H4 (cell line): ENCODE measurements at regions not wholly inside any gene's neighbourhood (a gene's known extent, or its start where the extent isn't known, plus 50 kb on each side); places are given as distances from the start of the nearest gene placed in this dataset.

ENCODE experiments used
- DNase-seq: peaks from one replicate; pipeline ENCODE4 v3.0.0-alpha.2; 2015; ENCODE audit warnings: low spot score

DNA sequence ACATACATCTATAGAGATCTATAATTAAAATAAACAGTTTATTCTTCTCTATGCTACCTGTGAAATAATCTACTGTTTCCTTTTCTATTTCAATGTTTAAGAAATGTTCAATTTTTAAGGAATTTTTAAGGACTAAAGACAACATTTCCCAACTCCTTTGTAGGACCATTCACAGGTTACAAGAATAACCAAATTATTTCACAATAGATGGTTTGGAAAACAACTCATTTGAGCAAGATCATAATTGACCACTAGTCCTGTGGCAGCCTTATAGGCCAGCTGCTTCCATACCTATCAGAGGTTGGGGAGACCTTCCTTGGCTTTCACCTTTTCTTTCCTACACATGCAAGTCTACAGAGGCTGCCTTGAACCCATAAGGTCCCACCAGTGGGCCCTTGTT is 193.7 kb downstream of the TTC39B start:
- no peak for DNase-seq

DNA sequence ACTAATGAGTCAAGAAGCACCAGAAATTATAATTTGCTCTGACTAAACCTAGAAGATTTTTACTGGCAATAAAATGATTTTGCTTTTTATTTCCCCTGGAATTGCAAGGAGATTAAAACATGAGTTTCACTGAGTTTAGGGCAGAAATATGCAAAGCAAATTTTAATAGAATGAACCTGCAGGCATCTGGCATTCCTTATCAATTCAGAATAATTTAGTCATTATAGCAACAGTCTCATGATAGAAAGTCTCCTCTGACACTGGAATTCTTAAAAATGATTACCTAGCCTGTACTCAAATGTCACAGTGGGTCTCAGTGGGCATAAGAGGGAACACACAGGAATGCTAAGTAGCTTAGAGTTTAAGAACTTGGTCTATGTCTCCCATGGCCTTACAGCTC is 195.9 kb downstream of the TTC39B start:
- DNase-seq: no peak

DNA sequence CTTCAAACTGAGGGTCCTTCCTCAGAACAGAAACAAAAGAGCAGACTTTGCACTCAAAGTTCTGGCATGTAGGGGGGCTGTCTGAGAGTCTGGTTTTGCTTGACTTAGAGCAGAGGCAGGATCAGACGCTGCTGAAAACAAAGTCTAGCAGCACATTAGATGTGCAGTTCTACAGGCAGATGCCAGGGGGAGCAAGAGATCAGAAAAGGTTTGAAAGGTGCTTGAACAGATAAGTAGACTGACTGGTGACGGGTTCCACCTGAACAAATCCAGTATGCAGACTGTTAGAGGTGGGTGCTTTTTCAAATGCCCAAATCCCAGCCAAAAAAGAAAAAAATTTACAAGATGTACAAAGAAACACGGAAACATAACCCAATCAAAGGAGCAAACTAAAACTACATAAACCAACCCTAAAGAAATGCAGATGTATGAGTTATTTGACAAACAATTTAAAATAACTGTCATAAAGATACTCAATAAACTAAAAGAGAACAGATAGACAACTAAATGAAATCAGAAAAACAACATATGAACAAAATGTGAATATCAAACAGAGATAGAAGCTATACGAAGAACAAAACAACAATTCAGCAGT is 194.7 kb upstream of the FREM1 start:
- peak; percentile 12 for DNase-seq

DNA sequence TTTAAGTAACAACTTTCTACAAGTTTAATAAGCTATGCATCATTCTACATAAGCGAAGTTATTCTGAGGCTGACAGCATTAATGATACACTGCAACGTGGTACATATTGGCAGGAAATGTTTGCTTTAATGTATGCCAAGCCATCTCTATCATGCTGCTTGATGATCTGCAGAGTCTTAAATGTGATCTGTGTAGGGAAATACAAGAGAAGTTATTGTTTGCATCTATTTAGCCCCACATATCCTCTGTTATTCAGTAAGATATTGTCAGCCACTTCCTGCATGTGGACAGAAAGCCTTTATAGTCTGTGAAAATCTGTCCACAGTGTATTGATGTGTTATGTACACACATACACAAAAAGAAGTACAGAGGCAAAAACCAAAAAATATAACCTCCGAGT is 193.1 kb upstream of the FREM1 start:
- no peak for DNase-seq

DNA sequence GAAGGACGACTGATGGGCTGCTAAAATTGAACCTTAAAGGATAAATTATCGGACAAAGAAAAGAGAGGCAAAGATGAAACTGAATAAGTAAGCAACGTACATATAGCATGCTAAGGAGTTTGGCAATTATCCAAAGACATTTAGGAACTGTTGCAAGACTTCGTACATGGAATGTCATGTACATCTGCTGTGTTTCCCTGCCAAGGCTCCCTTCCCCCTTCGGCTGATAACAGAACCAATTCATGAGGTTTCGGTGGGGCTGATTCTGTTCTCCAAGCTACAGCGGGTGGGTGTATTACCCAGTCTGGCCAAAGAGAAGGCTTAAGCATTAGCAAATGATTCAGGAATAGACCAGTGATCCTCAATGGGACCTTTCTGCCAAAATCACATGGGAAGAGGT is 190.9 kb upstream of the FREM1 start:
- DNase-seq: no peak

DNA sequence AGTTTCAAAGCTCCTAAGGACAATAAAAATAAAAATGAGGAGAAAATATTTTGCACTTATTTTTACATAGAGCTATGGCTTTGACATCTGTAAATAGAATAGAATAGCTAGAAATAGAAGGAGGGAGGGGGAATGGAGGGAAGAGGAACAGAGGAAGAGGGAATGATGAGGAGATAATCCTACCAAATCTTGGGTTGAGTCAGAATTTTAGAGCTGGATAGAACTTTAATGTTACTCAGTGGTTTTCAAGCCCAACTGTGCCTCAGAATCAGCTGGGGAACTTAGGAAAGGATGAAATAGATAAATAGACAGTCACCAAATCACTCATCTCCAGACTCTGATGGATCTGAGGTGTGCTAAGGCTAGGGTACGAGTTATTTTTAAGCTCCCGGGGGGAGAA is 190.3 kb upstream of the FREM1 start:
- no peak for DNase-seq

DNA sequence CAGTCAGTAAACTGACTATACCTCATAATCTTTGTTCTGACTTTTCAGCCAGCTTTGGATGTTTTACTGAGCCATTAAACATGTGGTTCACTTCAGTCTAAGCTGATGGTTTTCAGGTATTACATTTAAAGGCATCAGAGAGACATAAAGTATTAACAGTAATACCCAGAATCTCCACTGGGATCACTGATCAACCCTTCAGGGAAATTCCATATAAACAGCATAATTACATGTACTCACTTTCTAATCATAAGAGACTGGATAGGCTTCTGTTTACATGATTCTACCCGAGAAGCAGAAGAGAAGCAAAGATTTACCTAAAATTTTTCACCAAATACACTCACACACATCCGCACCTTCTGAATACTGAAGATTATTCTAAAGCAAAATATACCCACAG is 186.7 kb upstream of the FREM1 start:
- DNase-seq: no peak

DNA sequence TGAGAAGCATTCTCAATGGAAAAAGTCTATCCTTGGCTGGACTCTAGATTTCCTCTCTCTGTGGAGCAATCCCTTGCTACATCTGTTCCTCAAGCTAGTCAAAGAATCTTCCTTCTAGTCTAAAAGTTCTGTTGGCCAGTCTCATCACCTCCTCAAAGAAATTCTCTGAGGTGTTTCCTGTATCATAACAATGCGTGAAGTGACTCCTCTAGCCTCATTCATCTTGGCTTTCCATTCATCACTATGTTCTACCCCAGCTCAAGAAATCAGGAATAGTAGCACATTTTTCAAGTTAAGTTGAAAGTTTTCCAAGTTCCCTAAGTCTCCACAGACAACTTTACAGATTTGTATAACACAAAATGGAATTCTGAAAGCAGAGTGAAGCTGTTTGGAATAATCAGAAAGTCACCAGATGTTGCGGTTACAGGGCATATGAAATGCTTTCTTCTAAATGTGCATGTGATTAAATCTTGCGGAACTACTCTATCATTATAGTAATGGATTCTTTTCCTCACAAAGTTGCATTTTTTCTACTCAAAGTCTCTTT is 176.6 kb upstream of the FREM1 start:
- DNase-seq: no peak

DNA sequence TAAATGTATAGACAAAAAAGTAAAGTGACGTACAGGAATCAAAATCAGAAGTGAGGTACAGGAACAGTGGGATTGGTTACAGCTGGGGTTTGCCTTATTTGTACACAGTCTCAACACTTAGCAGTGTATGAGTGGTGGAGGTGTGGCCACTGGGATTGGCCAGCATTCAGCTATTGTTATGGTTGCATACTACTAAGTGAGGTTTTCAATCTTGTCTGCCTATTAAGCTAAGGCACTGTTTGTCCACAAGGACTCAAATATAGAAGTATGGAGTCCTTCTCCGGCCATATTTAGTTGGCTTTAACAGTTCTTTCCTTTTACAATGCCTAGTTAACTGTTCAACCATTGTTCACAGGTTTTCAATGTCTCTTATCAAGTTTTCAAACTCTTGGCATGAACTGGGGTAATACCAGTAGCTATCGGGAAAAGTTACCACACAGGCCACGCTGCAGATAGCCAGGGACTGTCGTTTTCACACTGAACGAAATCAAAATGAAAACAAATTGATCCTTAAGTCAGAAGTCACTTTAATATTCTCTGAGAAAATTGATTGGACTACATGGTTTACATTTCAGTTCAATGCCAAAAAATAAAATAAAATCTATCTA is 176.0 kb upstream of the FREM1 start:
- no peak for DNase-seq

DNA sequence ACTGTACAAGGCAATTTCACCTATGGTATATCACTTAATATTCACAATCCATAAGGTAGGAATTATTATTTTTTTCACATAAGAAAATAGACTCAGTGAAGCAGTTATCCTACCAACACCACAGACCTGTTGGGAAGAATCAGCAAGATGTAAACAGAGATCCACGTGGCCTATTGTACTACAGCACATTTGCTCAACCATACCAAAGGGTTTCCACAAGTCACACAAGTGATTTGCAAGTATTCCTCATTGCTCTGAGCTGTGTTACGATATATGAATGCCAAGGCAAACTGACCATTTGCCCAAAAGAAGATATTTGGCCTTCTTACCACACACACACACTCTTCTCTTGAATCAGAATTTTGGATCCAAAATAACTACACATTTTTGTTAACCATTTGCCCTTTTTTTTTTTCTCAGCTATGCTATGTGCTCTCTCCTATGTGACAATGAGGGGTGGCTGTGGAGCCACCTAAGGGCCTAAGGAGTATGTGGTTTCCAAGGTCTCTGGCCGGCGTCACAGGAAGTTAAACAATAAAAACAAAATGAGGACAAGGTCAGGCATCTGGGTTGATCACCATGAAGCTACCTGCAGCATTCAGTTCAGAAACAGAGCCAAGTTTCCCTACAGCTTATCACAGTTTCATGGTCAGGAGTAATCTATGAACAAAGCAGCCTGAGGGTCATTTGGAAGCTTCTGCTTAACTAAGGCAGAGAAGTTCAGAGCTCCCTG is 171.0 kb upstream of the FREM1 start:
- no peak for DNase-seq

DNA sequence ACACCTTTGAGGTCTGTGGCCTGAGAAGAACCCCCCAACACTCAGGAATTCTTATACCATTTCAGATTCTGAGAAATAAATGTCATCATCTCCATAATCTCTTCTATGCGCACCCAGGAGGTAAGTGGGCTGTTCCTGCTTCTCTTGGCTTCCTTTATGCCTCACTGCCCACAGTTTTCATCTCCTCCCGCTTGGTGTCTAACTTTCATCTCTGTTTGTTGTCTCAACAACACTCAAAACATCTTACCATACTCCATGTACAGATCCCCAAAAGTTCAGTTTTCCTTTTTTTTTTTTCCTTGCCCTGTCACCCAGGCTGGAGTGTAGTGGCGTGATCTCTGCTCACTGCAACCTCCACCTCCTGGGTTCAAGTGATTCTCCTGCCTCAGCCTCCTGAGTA is 170.2 kb upstream of the FREM1 start:
- DNase-seq: no peak

DNA sequence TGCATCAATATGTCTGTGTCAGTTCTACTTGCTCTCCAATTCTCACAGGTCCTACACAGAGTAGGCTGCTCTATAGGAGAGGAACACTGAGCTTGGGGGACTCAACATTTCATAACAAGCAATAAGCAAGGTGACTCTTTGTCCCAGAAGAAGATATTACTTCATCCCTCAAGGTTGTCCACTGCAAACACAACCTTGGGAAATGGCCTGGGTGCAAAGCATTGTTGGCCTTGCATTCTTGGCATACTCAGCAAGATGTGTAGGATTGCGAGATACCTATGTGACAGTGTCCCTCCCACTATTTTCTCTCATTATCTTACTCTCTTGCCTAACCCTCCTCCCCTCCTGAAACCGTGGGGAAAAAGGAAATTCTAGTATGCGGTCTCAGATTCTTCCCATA is 169.8 kb upstream of the FREM1 start:
- DNase-seq: no peak

DNA sequence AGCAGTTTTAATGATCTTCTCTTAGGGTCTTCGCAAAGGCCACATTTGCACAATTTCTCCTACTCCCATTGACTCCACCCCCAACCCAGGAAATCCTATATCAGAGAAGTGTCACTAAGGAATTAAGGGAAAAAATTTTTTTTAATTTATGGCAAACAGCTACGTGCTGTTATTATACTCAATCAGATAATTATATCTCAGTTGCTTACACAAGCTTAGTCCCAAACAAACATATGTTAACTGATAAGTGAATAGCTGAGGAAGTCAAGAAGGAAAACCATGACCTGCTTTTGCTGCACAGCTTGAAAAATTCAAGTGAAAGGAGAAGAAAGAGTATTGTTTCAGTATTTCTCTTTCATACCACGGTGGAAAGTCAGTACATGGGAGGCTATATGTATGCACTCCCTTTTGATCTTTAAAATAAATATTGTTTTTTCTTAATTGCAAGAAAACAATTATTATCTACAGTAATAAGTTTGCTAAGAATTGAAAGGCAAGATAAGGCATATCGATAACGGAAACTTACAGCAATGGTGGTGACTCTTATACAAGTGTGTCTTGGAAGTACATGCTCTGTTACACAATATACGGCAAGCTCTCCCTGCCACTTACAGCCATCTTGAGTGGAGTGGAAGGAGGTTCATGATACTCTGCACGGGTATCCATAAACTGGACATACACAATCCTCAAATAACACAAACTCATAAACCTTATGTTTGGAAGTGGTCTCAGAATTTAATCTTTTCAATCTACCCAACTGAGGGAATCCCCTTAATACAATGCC is 167.9 kb upstream of the FREM1 start:
- DNase-seq: no peak

DNA sequence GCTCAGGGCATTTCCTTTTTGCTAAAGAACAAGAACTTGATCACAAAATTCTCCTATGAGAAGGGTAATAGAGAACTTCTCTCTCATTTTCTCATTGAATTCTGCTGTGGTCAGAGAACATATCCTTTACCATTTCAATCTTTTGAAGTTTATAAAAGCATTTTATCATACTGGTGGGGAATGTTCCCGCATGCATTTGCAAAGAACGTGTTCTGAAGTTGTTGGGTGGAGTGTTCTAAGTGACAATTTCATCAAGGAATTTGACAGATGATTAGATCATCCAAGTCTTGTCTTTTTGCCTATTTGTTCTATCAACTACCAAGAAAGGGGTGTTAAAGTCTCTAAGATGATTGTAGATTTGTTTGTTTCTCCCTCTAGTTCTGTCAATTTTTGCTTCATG is 163.4 kb upstream of the FREM1 start:
- no peak for DNase-seq

DNA sequence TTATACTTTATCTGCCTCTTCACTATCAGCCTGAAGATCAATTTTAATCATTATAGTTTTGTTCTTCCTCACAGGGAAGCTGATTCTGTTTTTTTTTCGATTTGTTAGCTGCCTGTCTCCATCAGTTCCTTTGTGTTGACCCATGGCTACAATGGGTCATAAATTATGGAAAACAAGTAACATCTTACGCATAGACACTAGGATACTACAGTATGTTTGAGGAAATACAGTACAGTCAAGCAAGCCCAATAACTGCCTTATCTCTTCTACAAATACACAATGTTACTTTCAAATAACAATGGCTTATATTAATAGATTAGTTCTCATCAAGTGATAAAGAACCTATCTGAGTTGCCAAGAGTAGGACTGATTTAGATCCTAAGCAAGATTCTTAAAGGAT is 160.5 kb upstream of the FREM1 start:
- DNase-seq: no peak

DNA sequence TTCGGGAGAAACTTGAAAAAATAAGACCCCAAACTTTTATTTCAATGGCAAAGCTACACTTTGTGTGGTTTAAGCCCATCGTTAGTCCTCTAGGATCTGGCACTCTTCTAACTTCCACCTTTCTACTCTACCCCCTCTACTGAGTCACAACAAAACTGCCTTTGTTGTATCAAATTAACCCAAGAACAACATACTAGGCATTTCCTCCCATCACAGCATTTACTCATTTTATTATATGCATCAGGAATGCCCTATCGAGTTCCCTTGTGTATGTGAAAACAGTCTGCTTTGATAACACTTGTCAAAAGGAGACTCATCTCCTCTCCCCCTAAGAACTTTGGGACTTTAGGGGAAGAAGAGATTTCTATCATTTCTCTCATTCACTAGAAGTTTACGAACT is 158.9 kb upstream of the FREM1 start:
- no peak for DNase-seq

DNA sequence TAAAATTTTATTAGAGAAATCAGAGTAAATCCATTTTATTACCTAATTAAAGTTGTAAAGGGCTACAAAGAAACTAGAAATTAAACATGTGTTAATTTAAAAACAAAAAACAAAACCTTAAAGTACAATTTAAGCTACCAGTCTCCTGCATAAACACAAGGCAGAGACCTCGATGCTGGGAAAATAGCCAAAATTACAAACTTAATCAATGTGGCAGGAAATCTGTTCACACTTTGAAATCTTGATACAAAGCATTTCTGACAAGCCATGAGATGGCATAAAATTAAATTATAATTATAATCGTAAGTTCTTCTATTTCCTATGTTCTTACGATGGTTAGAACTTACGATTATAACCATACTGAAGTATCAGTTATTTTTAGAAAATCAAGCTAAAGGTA is 158.0 kb upstream of the FREM1 start:
- DNase-seq: no peak

DNA sequence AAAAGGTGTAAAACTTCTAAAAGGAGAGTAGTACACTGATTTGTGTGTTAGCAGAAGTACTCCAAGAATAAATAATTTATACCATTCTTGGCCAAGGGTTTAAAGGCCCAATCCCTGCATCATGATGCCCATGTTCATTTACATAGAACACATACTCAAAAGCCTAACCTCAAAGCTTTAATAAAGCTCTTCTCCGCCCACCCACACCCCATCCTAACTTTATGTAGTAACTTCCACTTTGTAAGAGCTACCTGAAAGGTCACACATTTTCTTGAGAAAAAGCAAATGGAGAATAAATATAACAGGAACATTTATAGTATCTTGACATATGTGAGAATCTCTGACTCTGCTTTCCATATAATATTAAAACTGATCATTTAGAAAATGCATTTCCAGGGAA is 148.8 kb upstream of the FREM1 start:
- no peak for DNase-seq

DNA sequence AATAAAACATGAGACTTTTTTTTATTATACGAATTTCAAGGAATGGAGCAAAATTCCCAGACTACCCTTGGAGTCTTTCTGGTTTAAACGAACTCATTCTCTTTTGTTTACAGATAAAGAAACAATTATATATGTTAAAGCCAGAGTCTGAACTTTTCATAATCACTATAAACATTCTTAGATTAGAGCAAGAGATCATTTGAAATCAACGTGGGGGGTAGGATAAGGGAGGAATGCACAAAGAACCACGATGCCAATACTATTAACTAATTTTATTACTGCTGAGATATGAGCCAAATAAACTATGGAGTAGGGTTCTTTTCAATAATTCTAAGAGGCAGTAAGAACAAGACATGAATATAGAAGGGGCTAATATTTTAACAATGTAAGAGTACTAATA is 148.0 kb upstream of the FREM1 start:
- DNase-seq: no peak

DNA sequence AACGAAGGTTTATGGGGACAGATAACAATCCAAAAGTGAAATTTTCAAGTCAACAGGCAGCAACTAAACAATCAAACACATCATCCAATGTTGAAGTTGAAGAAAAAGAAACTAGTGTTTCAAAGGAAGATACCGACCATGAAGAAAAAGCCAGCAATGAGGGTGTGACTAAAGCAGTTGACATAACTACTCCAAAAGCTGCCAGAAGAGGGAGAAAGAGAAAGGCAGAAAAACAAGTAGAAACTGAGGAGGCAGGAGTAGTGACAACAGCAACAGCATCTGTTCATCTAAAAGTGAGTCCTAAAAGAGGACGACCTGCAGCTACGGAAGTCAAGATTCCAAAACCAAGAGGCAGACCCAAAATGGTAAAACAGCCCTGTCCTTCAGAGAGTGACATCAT is 145.1 kb upstream of the FREM1 start:
- DNase-seq: peak; percentile 7

DNA sequence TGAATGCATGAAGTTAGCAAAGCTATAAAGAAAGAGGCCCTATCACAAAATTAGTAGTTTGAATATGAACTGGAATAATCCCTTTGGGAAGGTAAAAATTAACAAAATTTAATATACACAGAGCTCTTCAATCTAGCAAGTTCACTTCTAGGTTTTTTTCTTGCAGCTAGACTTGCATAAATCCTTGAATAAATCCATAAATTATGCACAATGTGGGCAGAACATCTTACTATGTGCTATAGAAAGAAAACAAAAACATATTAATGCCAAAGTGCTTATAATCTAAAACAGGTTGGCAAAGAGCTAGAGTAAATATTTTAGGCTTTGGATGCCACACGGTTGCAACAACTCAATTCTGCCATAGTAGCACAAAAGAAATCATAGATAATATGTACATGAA is 138.5 kb upstream of the FREM1 start:
- no peak for DNase-seq

DNA sequence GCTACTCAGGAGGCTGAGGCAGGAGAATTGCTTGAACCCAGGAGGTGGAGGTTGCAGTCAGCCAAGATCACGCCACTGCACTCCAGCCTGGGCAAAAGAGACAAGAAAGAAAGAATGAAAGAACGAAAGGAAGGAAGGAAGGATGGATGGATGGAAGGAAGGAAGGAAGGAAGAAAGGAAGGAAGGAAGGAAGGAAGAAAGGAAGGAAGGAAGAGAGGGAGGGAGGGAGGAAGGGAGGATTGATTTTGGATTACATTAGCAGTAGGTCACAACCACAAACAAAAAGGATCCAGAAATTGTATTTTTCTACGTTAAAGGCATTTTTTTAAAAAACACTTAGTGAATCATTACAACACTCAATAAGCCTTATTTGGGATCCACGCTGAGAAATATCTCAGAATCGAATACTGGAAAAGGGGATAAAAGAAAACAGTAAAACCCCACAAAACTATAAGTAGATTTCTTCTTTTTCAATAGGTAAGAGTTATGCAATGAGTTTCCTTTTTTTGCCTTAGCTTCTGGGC is 136.9 kb upstream of the FREM1 start:
- DNase-seq: no peak
